ENCODE measurements at regions not wholly inside any gene's neighbourhood (a gene's known extent, or its start where the extent isn't known, plus 50 kb on each side); places are given as distances from the start of the nearest gene placed in this dataset.

DNA sequence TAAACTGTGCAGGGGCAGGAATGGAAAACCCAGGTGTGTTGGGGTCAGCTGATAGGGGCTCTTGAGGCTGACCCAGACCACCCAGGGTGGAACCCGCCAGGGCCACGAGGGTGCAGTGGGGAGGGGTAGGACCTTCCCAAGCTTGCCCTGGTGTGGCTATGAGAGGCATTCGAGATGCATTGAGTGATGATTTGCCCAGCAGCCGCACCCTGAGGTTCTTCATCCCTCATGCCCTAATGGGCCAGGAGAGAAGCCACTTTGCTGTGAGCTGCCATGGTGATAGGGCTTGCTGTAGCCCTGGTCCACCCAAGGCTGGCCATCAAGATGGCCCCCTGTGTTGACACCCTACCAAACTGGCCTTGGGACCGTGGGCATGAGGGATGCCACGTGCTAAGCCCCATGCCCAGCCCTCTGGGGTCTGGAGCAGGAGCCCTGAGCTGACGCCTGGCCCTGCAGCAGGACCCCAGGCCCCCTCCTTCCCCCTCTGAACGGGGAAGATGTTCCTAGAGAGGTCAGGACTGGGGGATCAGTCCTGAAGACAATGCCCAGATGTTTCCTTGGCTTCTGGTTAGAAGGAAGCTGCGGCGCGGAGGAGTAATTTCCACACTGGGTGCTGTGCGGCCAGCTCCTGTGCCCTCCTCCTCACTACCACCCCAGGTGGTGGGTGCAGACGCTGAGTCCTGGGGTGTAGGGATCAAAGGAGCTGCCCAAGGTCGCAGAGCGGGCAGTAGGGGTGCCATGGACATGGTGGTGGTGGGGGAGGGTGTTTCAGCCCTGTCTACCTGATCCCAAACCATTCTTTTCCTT is 122.5 kb upstream of the HDAC4 start:
- Histone ChIP-seq H3K27me3 (ENCODE audit: control insufficient read depth in 4 of 4, insufficient read depth in 4 of 4, low read length in 3 of 4) (no peaks in the 10 kb centered on the region), H3K9me3 (ENCODE audit: control insufficient read depth in 4 of 4, low read length in 3 of 4) (no peaks in the 10 kb centered on the region), H3K27ac (ENCODE audit: low read depth in 1 of 2, low read length in 2 of 2) (no peak overlapping the region), H3K9ac (ENCODE audit: low read depth in 1 of 2, low read length in 2 of 2) (no peak overlapping the region), H3K4me3 (ENCODE audit: low read depth in 1 of 3, low read length in 3 of 3) (no peak overlapping the region), H3K36me3 (ENCODE audit: control insufficient read depth in 4 of 4, insufficient read depth in 3 of 4, low read depth in 1 of 4, low read length in 3 of 4) (no peaks in the 10 kb centered on the region), H3K4me1 (ENCODE audit: control insufficient read depth in 4 of 4, insufficient read depth in 4 of 4, low read length in 3 of 4) (no peaks in the 10 kb centered on the region)
- TF ChIP-seq HNF4A (conservative IDR thresholded peaks at IDR 0.05) (no peak), NR2F2 (IDR thresholded peaks at IDR 0.05) (no peak), HNF4G (IDR thresholded peaks at IDR 0.05) (no peak), JUND (IDR thresholded peaks at IDR 0.05) (no peak), RAD21 (IDR thresholded peaks at IDR 0.05) (no peak), RXRA (IDR thresholded peaks at IDR 0.05) (no peak), GABPA (IDR thresholded peaks at IDR 0.05 in 1 of 2, conservative IDR thresholded peaks at IDR 0.05 in 1 of 2) (no peak), SP1 (IDR thresholded peaks at IDR 0.05) (no peak), TAF1 (conservative IDR thresholded peaks at IDR 0.05) (no peak), FOXA2 (IDR thresholded peaks at IDR 0.05) (no peak)
- TF ChIP-seq, protein P1, sequence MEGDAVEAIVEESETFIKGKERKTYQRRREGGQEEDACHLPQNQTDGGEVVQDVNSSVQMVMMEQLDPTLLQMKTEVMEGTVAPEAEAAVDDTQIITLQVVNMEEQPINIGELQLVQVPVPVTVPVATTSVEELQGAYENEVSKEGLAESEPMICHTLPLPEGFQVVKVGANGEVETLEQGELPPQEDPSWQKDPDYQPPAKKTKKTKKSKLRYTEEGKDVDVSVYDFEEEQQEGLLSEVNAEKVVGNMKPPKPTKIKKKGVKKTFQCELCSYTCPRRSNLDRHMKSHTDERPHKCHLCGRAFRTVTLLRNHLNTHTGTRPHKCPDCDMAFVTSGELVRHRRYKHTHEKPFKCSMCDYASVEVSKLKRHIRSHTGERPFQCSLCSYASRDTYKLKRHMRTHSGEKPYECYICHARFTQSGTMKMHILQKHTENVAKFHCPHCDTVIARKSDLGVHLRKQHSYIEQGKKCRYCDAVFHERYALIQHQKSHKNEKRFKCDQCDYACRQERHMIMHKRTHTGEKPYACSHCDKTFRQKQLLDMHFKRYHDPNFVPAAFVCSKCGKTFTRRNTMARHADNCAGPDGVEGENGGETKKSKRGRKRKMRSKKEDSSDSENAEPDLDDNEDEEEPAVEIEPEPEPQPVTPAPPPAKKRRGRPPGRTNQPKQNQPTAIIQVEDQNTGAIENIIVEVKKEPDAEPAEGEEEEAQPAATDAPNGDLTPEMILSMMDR (IDR thresholded peaks at IDR 0.05; ENCODE audit: low read depth, low read length, missing input control) = no peak
- TF ChIP-seq, protein P2, sequence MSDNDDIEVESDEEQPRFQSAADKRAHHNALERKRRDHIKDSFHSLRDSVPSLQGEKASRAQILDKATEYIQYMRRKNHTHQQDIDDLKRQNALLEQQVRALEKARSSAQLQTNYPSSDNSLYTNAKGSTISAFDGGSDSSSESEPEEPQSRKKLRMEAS (IDR thresholded peaks at IDR 0.05) = no peak
- TF ChIP-seq, protein P3, sequence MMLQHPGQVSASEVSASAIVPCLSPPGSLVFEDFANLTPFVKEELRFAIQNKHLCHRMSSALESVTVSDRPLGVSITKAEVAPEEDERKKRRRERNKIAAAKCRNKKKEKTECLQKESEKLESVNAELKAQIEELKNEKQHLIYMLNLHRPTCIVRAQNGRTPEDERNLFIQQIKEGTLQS (IDR thresholded peaks at IDR 0.05) = no peak
- TF ChIP-seq, protein P4, sequence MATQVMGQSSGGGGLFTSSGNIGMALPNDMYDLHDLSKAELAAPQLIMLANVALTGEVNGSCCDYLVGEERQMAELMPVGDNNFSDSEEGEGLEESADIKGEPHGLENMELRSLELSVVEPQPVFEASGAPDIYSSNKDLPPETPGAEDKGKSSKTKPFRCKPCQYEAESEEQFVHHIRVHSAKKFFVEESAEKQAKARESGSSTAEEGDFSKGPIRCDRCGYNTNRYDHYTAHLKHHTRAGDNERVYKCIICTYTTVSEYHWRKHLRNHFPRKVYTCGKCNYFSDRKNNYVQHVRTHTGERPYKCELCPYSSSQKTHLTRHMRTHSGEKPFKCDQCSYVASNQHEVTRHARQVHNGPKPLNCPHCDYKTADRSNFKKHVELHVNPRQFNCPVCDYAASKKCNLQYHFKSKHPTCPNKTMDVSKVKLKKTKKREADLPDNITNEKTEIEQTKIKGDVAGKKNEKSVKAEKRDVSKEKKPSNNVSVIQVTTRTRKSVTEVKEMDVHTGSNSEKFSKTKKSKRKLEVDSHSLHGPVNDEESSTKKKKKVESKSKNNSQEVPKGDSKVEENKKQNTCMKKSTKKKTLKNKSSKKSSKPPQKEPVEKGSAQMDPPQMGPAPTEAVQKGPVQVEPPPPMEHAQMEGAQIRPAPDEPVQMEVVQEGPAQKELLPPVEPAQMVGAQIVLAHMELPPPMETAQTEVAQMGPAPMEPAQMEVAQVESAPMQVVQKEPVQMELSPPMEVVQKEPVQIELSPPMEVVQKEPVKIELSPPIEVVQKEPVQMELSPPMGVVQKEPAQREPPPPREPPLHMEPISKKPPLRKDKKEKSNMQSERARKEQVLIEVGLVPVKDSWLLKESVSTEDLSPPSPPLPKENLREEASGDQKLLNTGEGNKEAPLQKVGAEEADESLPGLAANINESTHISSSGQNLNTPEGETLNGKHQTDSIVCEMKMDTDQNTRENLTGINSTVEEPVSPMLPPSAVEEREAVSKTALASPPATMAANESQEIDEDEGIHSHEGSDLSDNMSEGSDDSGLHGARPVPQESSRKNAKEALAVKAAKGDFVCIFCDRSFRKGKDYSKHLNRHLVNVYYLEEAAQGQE (IDR thresholded peaks at IDR 0.05) = no peak
- no peak for DNase-seq (ENCODE audit: low spot score)
- 74% methylated on average over 15 of the region's 15 CpGs for WGBS

DNA sequence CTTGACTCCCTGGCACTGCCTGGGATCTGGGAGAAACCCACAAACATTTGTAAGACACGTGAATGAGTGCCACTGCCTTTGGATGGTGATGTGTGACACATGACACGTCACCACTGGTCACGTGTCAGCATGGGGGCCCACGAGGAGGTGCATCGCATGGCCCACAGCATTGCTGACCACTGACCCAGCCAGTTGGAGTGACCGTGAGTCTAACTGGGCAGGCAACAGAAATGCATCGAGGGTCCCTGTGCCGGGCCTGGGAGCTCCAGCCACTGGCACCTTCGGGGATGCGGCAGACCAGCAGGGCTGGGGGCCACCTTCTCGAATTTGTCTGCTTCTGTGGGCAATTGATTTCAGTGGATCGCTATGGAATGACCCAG is 121.9 kb upstream of the HDAC4 start:
- TF ChIP-seq HNF4G (IDR thresholded peaks at IDR 0.05) (no peak), RXRA (IDR thresholded peaks at IDR 0.05) (no peak), TAF1 (conservative IDR thresholded peaks at IDR 0.05) (no peak), RAD21 (IDR thresholded peaks at IDR 0.05) (no peak), FOXA1 (IDR thresholded peaks at IDR 0.05) (no peak)
- Histone ChIP-seq H3K4me3 (ENCODE audit: low read depth in 1 of 3, low read length in 3 of 3) (no peak overlapping the region), H3K9me3 (ENCODE audit: control insufficient read depth in 4 of 4, low read length in 3 of 4) (no peaks in the 10 kb centered on the region), H3K27ac (ENCODE audit: low read depth in 1 of 2, low read length in 2 of 2) (no peak overlapping the region), H3K9ac (ENCODE audit: low read depth in 1 of 2, low read length in 2 of 2) (no peak overlapping the region), H3K27me3 (ENCODE audit: control insufficient read depth in 4 of 4, insufficient read depth in 4 of 4, low read length in 3 of 4) (no peaks in the 10 kb centered on the region), H3K36me3 (ENCODE audit: control insufficient read depth in 4 of 4, insufficient read depth in 3 of 4, low read depth in 1 of 4, low read length in 3 of 4) (no peaks in the 10 kb centered on the region), H3K4me1 (ENCODE audit: control insufficient read depth in 4 of 4, insufficient read depth in 4 of 4, low read length in 3 of 4) (no peaks in the 10 kb centered on the region)
- DNase-seq (ENCODE audit: low spot score) = no peak
- 81% methylated on average over 12 of the region's 12 CpGs for WGBS

Data from liver (tissue), 8 donors.